ENCODE measurements at regions not wholly inside any gene's neighbourhood (a gene's known extent, or its start where the extent isn't known, plus 50 kb on each side); places are given as distances from the start of the nearest gene placed in this dataset.

- no peak for DNase-seq
- intact Hi-C loops (cut with DNase I): no loop called here
- TF ChIP-seq POLR2A (IDR thresholded peaks at IDR 0.05): no peak
- Histone ChIP-seq H3K4me1 (peaks cover 0 to 20% (median 0%) of the 10 kb centered on the region in 12 donors), H3K27ac (no peak overlapping the region), H3K36me3 (no peaks in the 10 kb centered on the region), H3K4me3 (no peak overlapping the region), H3K27me3 (peaks cover 0 to 7% (median 0%) of the 10 kb centered on the region in 9 donors), H3K9me3 (no peaks in the 10 kb centered on the region)
- 78 to 93% (median 84%) methylated on average over 17 to 18 of the region's 18 CpGs for WGBS, 4 donors
- no peak for ATAC-seq
Measured at GRCh38 chr11:134913391-134913790, 501.3 kb upstream of the B3GAT1 start.

DNA sequence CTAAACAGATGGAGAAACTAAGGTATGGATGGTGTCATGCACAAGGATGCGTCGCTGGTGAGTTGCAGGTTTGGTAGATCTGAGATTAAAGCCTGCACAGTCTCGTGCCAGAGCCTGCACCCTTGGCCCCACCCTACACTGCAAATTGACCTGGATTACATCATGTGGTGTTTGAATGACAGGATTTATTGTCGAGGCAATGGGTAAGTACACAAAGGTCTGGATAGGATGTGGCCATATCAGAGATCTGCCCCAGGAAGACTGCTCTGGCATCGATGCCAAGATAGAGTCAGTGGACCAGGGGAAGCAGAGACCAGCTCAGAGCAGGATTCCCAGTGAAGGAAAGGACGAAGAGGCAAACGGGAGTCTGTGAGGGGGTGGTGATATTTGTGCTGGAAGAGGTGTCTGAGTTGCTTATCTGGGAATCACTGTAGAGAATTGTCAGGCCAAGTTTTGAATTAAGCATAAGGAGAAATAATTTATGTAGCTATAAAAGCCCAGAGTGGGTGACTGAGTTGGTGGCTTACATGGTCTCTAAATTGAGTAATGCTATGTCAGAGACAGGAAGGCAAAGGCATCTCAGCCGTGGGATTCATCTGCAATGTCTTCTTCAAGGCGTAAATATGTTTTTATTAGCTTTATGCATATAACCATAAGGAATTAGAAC is 499.6 kb upstream of the B3GAT1 start:
- TF ChIP-seq, protein P1, sequence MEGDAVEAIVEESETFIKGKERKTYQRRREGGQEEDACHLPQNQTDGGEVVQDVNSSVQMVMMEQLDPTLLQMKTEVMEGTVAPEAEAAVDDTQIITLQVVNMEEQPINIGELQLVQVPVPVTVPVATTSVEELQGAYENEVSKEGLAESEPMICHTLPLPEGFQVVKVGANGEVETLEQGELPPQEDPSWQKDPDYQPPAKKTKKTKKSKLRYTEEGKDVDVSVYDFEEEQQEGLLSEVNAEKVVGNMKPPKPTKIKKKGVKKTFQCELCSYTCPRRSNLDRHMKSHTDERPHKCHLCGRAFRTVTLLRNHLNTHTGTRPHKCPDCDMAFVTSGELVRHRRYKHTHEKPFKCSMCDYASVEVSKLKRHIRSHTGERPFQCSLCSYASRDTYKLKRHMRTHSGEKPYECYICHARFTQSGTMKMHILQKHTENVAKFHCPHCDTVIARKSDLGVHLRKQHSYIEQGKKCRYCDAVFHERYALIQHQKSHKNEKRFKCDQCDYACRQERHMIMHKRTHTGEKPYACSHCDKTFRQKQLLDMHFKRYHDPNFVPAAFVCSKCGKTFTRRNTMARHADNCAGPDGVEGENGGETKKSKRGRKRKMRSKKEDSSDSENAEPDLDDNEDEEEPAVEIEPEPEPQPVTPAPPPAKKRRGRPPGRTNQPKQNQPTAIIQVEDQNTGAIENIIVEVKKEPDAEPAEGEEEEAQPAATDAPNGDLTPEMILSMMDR (IDR thresholded peaks at IDR 0.05): no peak
- TF ChIP-seq POLR2A (IDR thresholded peaks at IDR 0.05): no peak
- WGBS, 4 donors: 55 to 69% (median 65%) methylated on average over 9 of the region's 9 CpGs
- Histone ChIP-seq H3K36me3 (no peaks in the 10 kb centered on the region), H3K9me3 (no peaks in the 10 kb centered on the region), H3K4me3 (no peak overlapping the region), H3K27ac (no peak overlapping the region), H3K27me3 (peaks cover 0 to 3% (median 0%) of the 10 kb centered on the region in 9 donors), H3K4me1 (peaks cover 0 to 17% (median 0%) of the 10 kb centered on the region in 12 donors)
- ATAC-seq (no peak), DNase-seq (no peak)
- intact Hi-C loops (cut with DNase I): no loop called here

- WGBS, 4 donors: 72 to 88% (median 80%) methylated on average over 5 of the region's 5 CpGs
- Histone ChIP-seq H3K27ac (no peak overlapping the region), H3K4me1 (peaks cover 0 to 15% (median 0%) of the 10 kb centered on the region in 12 donors), H3K27me3 (peaks cover 0 to 6% (median 0%) of the 10 kb centered on the region in 9 donors), H3K36me3 (no peaks in the 10 kb centered on the region), H3K9me3 (no peaks in the 10 kb centered on the region), H3K4me3 (no peak overlapping the region)
- no peak for TF ChIP-seq POLR2A (IDR thresholded peaks at IDR 0.05)
- TF ChIP-seq, protein P1 (IDR thresholded peaks at IDR 0.05): no peak
- DNase-seq: no peak
- ATAC-seq: no peak
- intact Hi-C loops (cut with DNase I): no loop called here
Measured at GRCh38 chr11:134908583-134908982, 496.5 kb upstream of the B3GAT1 start.

- Histone ChIP-seq H3K27ac (no peak overlapping the region), H3K4me1 (peaks cover 0 to 15% (median 0%) of the 10 kb centered on the region in 12 donors), H3K4me3 (no peak overlapping the region), H3K27me3 (peaks cover 0 to 13% (median 0%) of the 10 kb centered on the region in 9 donors), H3K36me3 (no peaks in the 10 kb centered on the region), H3K9me3 (no peaks in the 10 kb centered on the region)
- TF ChIP-seq POLR2A (IDR thresholded peaks at IDR 0.05): no peak
- TF ChIP-seq, protein P1 (IDR thresholded peaks at IDR 0.05): no peak
- DNase-seq: no peak
- no peak for ATAC-seq
- WGBS, 4 donors: 86 to 95% (median 88%) methylated on average over 5 of the region's 5 CpGs
- intact Hi-C loops (cut with DNase I): no loop called here
Measured at GRCh38 chr11:134907636-134908035, 495.6 kb upstream of the B3GAT1 start.

All from heart left ventricle (tissue), 16 donors.